Neural progenitor cell (in vitro differentiated cells): ENCODE measurements at regions not wholly inside any gene's neighbourhood (a gene's known extent, or its start where the extent isn't known, plus 50 kb on each side); places are given as distances from the start of the nearest gene placed in this dataset.

Experiments
- CTCF ChIP-seq: fragments of 200-600 bp; sonication (generic); IDR thresholded peaks from 2 replicates; pipeline ENCODE4 v1.5.1; 2017; ENCODE audit warnings: antibody characterized with exemption, mild to moderate bottlenecking
- EZH2phosphoT487 ChIP-seq: fragments of 200-600 bp; sonication (generic); IDR thresholded peaks from 2 replicates; pipeline ENCODE4 v1.6.1; 2017; ENCODE audit warnings: antibody characterized with exemption

GRCh38 chr6:78528926-78529325 is 338.4 kb upstream of the IRAK1BP1 start:
- no peak for TF ChIP-seq EZH2phosphoT487
- no peak for TF ChIP-seq CTCF
